Sigmoid colon (tissue), 6 donors: ENCODE measurements at regions not wholly inside any gene's neighbourhood (a gene's known extent, or its start where the extent isn't known, plus 50 kb on each side); places are given as distances from the start of the nearest gene placed in this dataset.

Experiments used
- DNase-seq: peaks from one replicate; pipeline ENCODE4 v3.0.0-alpha.2; 2019
- H3K27ac ChIP-seq, 4 donors: fragments of 200-600 bp; sonication (generic); one replicate each; pipeline ENCODE4 v1.5.1; 2016 to 2019; ENCODE audit warnings: mild to moderate bottlenecking in 1 of 4
- H3K27me3 ChIP-seq, 3 donors: fragments of 200-600 bp; sonication (generic); one replicate each; pipeline ENCODE4 v1.5.1; 2019; ENCODE audit warnings: mild to moderate bottlenecking in 1 of 3
- H3K36me3 ChIP-seq, 4 donors: fragments of 200-600 bp; sonication (generic); one replicate each; pipeline ENCODE4 v1.5.1; 2016 to 2019
- H3K4me1 ChIP-seq, 4 donors: fragments of 200-600 bp; sonication (generic); one replicate each; pipeline ENCODE4 v1.5.1; 2017 to 2019
- H3K4me3 ChIP-seq, 4 donors: fragments of 200-600 bp; sonication (generic); one replicate each; pipeline ENCODE4 v1.5.1; 2017 to 2019; ENCODE audit warnings: mild to moderate bottlenecking in 2 of 4, moderate library complexity in 1 of 4
- H3K9me3 ChIP-seq, 4 donors: fragments of 200-600 bp in 3 of 4; sonication (generic) in 3 of 4; one replicate each; pipeline versions ENCODE4 v1.5.1 to v1.6.1; 2013 to 2019
- EP300 ChIP-seq, 4 donors: sonication (generic); formaldehyde crosslinking; IDR thresholded peaks; one replicate each; pipeline ENCODE4 v1.6.1; 2017; ENCODE audit warnings: antibody characterized with exemption in 4 of 4
- POLR2A ChIP-seq, 2 donors: fragments of 450-650 bp; IDR thresholded peaks; one replicate each; pipeline ENCODE4 v1.6.1; 2016; ENCODE audit warnings: antibody characterized with exemption in 2 of 2, mild to moderate bottlenecking in 2 of 2, moderate library complexity in 2 of 2
- POLR2AphosphoS5 ChIP-seq, 4 donors: sonication (generic); formaldehyde crosslinking; IDR thresholded peaks; one replicate each; pipeline ENCODE4 v1.6.1; 2017; ENCODE audit warnings: antibody characterized with exemption in 4 of 4
- WGBS, 2 donors: extraction: QIAGEN DNeasy Blood & Tissue Kit; methylation state at CpG; one replicate each; pipeline ENCODE4 v1.1.7; 2013; 5-methylcytosine and 5-hydroxymethylcytosine counted together
- intact Hi-C: fragments of 100-400 bp; cut with DNase I; formaldehyde crosslinking; loops from one replicate; pipeline ENCODE4 v1.15.1; 2023
- TF ChIP-seq, protein P1 (sequence below), 4 experiments: fragments of 450-650 bp in 3 of 4; fragments of 200-600 bp in 1 of 4; IDR thresholded peaks; one replicate each; pipeline ENCODE4 v1.5.1; 2016 to 2019; ENCODE audit warnings: antibody characterized with exemption in 4 of 4, mild to moderate bottlenecking in 3 of 4, moderate library complexity in 2 of 4
- donor health status: healthy with polysubstance abuse.
- donor health status: healthy.

DNA sequence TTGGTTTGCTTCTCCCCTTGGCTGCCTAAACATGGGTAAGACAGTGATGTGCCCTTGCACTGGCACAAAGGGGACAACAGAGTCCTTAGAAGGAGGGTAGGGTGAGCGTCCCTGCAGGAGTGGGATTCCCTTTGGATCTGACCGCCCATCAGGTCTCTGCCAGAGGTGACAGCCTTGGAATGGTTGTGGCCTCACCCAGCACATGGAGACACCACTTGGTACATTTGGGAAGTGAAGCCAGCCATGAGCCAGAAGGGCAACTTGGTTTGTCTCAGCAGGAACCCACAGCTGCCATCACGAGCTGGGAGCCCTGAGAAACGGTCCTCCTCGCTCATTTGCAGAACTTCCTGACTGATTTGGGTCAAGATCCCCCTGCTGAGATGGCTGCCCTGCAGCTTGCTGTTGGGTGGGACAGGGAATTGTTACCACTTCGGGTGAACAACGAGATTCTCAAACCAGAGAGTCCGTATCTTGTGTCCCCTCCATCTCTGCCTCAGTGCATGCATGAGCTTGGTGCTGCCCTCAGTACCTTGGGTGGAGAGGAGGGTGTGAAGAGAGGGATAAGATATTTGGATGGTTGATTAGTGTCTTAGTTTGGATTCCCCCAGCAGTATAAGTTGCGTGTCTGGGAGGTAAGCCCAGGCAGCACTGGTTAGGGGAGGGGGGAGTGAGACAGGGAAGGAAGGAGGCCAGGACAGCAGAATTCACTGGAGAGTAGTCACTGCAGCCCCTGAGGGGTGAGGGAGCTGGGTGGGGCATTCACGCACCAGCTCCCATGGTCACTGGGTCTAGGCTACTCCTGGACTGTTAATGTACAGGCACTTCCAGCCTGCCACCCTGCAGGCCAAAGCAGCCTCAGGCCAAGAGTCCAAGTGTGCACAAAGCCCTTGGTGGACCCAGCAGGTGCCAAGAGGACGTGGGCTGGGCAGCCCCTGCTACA, 168.8 kb upstream of the TOPAZ1 start:
- H3K4me1 ChIP-seq: no peaks in the 10 kb centered on the region
- no peak for DNase-seq
- intact Hi-C loops: no loop called here
- 89% methylated on average over 11 of the region's 11 CpGs for WGBS, 2 donors
- H3K27me3 ChIP-seq: no peaks in the 10 kb centered on the region
- no peaks in the 10 kb centered on the region for H3K9me3 ChIP-seq
- no peaks in the 10 kb centered on the region for H3K36me3 ChIP-seq
- no peak overlapping the region for H3K4me3 ChIP-seq
- TF ChIP-seq POLR2A (IDR thresholded peaks at IDR 0.05) (no peak), POLR2AphosphoS5 (IDR thresholded peaks at IDR 0.05) (no peak), EP300 (IDR thresholded peaks at IDR 0.05) (no peak)
- TF ChIP-seq, protein P1, sequence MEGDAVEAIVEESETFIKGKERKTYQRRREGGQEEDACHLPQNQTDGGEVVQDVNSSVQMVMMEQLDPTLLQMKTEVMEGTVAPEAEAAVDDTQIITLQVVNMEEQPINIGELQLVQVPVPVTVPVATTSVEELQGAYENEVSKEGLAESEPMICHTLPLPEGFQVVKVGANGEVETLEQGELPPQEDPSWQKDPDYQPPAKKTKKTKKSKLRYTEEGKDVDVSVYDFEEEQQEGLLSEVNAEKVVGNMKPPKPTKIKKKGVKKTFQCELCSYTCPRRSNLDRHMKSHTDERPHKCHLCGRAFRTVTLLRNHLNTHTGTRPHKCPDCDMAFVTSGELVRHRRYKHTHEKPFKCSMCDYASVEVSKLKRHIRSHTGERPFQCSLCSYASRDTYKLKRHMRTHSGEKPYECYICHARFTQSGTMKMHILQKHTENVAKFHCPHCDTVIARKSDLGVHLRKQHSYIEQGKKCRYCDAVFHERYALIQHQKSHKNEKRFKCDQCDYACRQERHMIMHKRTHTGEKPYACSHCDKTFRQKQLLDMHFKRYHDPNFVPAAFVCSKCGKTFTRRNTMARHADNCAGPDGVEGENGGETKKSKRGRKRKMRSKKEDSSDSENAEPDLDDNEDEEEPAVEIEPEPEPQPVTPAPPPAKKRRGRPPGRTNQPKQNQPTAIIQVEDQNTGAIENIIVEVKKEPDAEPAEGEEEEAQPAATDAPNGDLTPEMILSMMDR (IDR thresholded peaks at IDR 0.05): no peak
- no peak overlapping the region for H3K27ac ChIP-seq

DNA sequence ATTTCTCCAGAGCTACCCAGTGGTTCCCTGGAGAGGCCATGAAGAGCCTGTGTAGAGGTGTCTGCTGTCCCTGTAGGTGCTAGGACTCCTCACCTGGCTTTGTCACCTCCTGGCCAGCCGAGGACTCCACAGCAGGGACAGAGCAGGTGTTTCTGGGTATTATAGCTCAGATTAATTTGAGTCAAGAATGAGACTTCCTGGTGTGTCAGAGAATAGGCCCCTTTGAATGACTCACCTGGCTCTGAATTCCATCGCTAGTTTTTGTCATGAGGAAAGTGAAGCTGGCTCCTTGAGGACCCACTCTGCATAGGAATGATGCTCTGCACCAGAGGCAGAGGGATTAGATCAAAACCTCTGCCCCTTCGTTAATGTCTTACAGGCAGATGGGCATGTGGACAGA, 167.5 kb upstream of the TOPAZ1 start:
- no peak for TF ChIP-seq POLR2AphosphoS5 (IDR thresholded peaks at IDR 0.05)
- TF ChIP-seq, protein P1 (IDR thresholded peaks at IDR 0.05): no peak
- H3K4me1 ChIP-seq: no peaks in the 10 kb centered on the region
- 45 to 68% methylated on average over 3 of the region's 3 CpGs for WGBS, 2 donors
- H3K27me3 ChIP-seq: no peaks in the 10 kb centered on the region
- H3K9me3 ChIP-seq: no peaks in the 10 kb centered on the region
- no peaks in the 10 kb centered on the region for H3K36me3 ChIP-seq
- H3K27ac ChIP-seq: no peak overlapping the region
- H3K4me3 ChIP-seq: no peak overlapping the region
- no peak for DNase-seq
- intact Hi-C loops: no loop called here

DNA sequence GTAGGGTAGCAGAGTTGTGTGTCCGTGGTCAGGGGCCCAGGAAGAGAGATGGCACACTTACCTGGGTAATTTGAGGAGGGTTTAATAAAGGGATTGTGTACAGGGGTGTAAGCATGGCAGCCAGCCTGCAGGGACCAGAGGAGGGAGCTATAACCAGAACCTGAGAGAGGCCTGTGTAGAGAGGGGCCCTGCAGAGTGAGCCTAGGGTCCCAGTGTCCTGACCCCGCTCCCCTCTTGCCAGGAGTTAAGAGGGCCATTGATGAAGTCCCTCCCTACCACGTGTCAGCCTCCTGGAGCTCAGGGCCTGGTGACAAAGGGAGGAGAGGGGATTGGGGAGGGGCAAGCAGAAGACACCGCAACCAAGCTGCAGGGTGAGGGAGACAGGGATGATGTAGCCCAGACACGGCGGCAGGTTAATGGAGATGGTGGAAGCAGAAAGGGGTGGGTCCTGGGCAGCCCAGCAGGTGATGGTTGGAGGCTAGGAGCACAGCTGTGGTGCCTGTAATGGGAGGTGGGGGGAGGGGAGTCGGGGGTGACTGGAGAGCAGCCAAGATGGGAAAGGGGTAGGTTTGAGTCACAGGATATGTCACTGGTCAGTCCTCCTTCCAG, 165.4 kb upstream of the TOPAZ1 start:
- TF ChIP-seq POLR2A (IDR thresholded peaks at IDR 0.05) (no peak), POLR2AphosphoS5 (IDR thresholded peaks at IDR 0.05) (no peak), EP300 (IDR thresholded peaks at IDR 0.05) (no peak)
- TF ChIP-seq, protein P1 (IDR thresholded peaks at IDR 0.05): no peak
- WGBS, 2 donors: 76% methylated on average over 7 of the region's 7 CpGs
- no peak overlapping the region for H3K27ac ChIP-seq
- no peak overlapping the region for H3K4me3 ChIP-seq
- H3K27me3 ChIP-seq: no peaks in the 10 kb centered on the region
- no peaks in the 10 kb centered on the region for H3K36me3 ChIP-seq
- intact Hi-C loops: no loop called here
- no peak for DNase-seq
- H3K9me3 ChIP-seq: no peaks in the 10 kb centered on the region
- H3K4me1 ChIP-seq: no peaks in the 10 kb centered on the region

DNA sequence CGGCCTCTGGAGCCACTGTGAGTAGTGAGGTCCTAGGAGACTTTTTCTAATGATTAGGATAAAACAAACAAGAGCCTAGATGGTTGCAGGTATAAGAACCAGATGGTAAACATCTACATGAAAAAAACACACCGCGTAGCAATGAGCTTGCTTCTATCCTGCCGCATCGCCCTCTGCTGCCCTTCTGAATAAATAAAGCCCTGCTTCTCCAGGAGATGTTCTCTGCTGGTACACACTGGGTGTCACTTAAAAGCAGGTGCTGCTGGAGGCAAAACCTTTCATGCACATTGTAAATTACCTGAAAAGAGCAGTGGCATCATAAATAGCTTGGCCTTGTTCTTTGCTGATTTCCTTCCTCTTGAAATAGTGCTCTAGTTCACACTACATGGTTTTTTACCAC, 164.4 kb upstream of the TOPAZ1 start:
- Histone ChIP-seq H3K27ac (no peak overlapping the region), H3K36me3 (no peaks in the 10 kb centered on the region), H3K9me3 (no peaks in the 10 kb centered on the region), H3K27me3 (no peaks in the 10 kb centered on the region), H3K4me3 (no peak overlapping the region), H3K4me1 (no peaks in the 10 kb centered on the region)
- DNase-seq: no peak
- WGBS, 2 donors: 37 to 59% methylated on average over 5 of the region's 5 CpGs
- TF ChIP-seq POLR2AphosphoS5 (IDR thresholded peaks at IDR 0.05): no peak
- TF ChIP-seq, protein P1 (IDR thresholded peaks at IDR 0.05): no peak
- TF ChIP-seq POLR2A (IDR thresholded peaks at IDR 0.05): no peak
- no peak for TF ChIP-seq EP300 (IDR thresholded peaks at IDR 0.05)
- intact Hi-C loops: no loop called here
